ENCODE measurements at regions not wholly inside any gene's neighbourhood (a gene's known extent, or its start where the extent isn't known, plus 50 kb on each side); places are given as distances from the start of the nearest gene placed in this dataset.

DNA sequence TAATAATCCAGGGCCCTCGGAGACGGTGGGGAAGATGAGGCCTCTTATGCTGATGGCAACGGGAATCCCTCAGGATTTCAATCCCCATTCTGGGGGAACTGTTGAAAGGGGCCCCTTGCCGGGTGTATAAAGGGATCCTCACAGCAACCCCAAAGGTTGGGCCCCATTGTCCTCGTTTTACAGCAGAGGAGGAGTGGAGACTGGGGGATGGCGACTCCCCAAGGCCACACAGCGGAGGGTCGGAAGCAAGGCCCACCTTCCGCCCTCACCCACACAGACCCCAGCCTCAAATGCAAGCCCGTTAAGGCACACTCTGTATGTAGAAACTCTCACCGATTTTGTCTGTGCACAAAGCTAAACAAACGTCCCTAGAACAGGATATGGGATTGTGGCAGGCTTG, 327.9 kb upstream of the DIO3 start:
- no peak overlapping the region for H3K4me3 ChIP-seq (ENCODE audit: control insufficient read depth, low read depth, low read length)
- TF ChIP-seq, protein P1, sequence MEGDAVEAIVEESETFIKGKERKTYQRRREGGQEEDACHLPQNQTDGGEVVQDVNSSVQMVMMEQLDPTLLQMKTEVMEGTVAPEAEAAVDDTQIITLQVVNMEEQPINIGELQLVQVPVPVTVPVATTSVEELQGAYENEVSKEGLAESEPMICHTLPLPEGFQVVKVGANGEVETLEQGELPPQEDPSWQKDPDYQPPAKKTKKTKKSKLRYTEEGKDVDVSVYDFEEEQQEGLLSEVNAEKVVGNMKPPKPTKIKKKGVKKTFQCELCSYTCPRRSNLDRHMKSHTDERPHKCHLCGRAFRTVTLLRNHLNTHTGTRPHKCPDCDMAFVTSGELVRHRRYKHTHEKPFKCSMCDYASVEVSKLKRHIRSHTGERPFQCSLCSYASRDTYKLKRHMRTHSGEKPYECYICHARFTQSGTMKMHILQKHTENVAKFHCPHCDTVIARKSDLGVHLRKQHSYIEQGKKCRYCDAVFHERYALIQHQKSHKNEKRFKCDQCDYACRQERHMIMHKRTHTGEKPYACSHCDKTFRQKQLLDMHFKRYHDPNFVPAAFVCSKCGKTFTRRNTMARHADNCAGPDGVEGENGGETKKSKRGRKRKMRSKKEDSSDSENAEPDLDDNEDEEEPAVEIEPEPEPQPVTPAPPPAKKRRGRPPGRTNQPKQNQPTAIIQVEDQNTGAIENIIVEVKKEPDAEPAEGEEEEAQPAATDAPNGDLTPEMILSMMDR (conservative IDR thresholded peaks at IDR 0.05; ENCODE audit: control insufficient read depth, insufficient read depth, low read depth, low read length): no peak
- DNase-seq (ENCODE audit: low read depth): no peak

DNA sequence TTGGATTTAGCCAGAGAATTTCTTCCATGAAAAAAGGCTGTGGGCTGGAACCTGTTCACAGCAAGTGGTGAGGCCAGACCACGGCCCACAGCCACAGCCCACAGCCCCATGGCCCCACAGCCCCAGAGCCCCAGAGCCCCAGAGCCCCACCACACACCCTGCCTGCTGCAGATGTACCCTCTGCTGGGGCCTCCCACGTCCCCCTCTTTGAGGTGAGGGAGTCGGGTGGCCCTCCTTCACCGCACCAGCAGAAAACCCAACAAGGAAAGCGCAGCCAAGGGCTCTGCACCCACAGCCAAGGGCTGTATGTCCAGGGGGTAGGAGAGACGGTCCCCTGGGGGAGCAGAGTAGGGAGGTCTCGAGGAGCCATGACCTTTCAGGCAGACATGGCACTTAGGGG, 327.5 kb upstream of the DIO3 start:
- no peak overlapping the region for H3K4me3 ChIP-seq (ENCODE audit: control insufficient read depth, low read depth, low read length)
- TF ChIP-seq, protein P1 (conservative IDR thresholded peaks at IDR 0.05; ENCODE audit: control insufficient read depth, insufficient read depth, low read depth, low read length): no peak
- DNase-seq (ENCODE audit: low read depth): no peak

DNA sequence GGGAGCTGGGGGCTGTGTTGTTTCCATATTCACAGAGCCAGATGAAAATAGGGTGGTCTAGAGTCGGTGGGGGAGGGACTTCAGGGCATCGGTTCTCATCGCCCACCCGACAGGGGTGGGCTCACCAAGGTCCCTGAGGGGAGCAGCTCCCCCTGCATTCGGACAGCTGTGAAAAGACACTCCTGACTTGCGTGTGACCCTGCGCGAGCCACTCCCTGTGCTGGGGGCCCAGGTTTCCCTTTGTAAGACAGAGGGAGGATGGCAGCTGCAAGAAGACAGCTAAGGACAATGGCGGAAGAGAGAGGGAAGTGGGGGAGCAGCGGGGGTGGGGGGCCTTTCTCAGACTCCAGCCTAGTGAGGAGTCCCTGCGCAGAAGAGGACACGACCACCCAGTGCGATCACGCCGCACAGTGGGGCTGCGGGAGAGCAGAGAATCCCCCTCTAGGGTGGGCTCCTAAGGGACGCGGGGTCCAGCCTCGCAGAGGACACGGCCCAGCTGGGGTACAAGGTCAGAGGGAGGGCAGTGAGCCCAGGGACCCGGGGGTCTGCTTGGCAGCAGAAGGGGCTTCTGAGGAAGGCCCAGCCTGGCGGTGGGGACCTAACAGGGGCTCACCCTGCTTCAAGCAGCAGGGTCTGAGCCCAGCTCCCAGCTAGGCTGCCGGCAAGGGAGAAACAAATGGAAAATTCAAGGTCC, 326.9 kb upstream of the DIO3 start:
- DNase-seq (ENCODE audit: low read depth): no peak
- TF ChIP-seq, protein P1 (conservative IDR thresholded peaks at IDR 0.05; ENCODE audit: control insufficient read depth, insufficient read depth, low read depth, low read length): no peak
- no peak overlapping the region for H3K4me3 ChIP-seq (ENCODE audit: control insufficient read depth, low read depth, low read length)

DNA sequence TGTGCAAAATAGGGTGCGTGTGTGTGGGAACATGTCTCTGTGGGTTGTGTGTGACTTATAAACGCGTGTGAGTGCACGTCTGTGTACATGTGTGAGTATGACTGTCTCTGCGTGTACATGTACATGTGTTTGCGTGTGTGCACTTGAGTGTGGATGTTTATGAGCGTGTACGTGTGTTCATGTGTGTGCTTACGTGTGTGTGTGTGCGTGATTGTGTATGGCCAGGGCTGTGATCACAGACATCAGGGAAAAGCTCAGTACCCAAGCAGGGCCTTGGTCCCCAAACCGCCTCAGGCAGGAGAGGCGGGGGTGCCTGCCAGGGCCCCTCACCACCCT, 326.3 kb upstream of the DIO3 start:
- no peak overlapping the region for H3K4me3 ChIP-seq (ENCODE audit: control insufficient read depth, low read depth, low read length)
- TF ChIP-seq, protein P1 (conservative IDR thresholded peaks at IDR 0.05; ENCODE audit: control insufficient read depth, insufficient read depth, low read depth, low read length): no peak
- peak; percentile 3 for DNase-seq (ENCODE audit: low read depth)

DNA sequence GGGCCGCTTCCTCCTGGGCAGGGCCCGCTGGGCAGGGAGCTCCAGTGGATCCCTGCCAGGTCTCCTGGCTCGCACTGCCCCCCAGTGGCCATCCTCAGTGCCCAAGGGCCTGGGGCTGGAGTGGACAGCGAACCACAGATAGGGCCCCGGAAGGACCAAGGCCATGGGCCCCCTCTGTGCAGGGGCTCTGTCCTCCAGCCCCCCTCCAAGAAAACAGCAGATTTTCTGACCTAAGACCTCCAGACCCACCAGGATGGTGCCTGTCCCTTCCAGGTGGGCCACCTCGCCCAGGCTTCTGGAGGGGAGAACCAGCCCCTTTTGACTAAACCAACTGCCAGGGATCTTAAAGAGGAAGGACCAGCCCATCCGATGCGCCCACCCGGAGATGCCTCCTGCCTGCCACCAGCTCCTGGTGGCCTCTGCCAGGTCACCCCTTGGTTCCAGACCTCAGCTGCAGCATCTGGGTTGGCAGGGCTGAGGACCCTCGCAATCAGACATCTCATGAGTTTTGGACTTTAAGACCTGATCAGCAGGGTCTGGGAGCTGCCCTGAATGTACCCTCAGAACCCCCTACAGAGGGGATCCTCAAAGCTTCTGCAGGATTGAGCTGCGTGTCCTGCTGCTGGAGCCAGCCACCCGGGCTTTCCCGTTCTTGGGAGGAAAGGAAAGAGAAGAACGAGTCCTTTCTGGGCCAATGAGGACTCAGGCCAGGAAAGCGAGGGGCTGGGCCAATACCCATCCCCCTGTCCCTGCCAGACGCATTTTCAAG, 325.8 kb upstream of the DIO3 start:
- peak; percentile 34 for DNase-seq (ENCODE audit: low read depth)
- TF ChIP-seq, protein P1 (conservative IDR thresholded peaks at IDR 0.05; ENCODE audit: control insufficient read depth, insufficient read depth, low read depth, low read length): peak; percentile 61
- no peak overlapping the region for H3K4me3 ChIP-seq (ENCODE audit: control insufficient read depth, low read depth, low read length)

DNA sequence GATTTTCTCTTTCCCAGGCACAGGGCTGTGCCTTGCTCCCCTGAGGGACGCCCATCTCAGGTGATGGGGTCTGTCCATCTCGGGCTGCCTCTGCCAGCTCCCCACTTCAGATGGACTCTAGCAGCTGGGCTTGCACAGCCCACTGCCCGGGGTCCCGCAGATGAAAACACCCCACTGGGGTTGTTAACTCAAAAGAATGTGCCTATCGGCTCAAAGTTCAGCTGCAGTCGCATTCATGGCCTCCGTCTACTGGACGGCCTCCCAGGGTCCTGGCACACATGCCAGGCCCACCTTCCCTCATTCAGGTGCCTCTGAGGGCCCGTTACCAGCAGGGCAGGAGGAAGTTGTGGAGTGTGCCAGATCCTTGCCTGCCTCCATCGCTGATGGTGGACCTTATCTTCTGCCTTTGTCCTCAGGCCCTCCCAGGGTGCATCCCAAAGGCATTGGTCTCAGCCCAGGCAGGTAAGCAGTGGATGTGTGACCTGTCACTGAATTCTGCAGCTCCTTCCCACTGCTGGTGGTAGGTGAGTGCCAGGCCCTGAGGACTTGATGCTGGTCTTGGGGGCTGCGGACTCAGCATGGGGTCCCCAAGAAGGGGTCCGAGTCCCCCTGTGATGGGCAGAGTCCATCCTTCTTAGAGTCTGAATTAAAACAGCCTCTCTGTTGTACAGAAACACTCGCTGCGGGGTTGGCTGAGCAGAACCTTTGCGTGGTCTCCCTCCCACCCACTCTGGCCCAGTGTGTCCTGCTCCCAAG, 324.6 kb upstream of the DIO3 start:
- no peak for DNase-seq (ENCODE audit: low read depth)
- no peak overlapping the region for H3K4me3 ChIP-seq (ENCODE audit: control insufficient read depth, low read depth, low read length)

More for the DNA sequence above, 324.6 kb upstream of the DIO3 start:
- TF ChIP-seq, protein P1 (conservative IDR thresholded peaks at IDR 0.05; ENCODE audit: control insufficient read depth, insufficient read depth, low read depth, low read length): no peak
